ENCODE measurements at regions not wholly inside any gene's neighbourhood (a gene's known extent, or its start where the extent isn't known, plus 50 kb on each side); places are given as distances from the start of the nearest gene placed in this dataset.
A peak's percentile ranks its signal among the peaks of the same experiment; 100 is the strongest.

DNA sequence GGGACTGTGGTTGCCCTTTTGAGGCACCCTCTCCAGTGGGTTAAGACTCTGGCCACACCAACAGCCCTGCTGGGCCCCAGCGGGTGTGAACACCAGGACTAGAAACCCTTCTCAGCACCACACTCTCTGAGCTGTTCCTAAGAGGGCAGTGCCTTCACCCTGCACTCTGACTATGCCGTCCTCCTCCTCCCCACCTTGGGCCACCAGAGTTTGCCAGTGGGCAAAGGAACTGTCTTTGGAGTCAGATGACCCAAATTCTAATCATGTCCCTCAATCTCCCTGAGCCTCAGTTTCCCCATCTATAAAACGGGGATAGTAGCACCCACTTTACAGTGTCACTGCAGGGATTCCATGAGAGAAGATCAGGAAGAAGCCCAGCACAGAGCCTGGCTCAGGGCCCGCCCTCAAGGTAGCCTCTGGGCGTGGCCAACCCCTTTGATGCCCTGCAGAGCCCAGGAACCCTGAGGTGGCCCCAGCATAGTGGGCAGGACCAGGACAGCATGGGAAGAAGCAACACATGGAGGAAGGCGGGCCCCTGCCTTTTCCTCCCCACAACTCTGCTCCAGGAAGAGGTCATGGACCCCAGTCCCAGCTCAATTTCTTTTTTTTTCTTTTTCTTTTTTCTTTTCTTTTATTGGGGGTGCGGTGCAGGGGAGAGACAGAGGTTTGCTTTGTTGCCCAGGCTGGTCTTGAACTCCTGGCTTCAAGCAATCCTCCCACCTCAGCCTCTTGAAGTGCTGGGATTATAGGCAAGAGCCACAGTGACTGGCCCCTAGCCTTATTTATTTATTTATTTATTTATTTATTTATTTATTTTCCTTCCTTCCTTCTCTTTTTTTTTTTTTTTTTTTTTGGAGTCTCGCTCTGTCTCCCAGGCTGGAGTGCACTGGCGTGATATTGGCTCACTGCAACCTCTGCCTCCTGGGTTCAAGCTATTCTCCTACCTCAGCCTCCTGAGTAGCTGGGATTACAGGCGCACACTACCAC, 115.7 kb upstream of the LINGO1 start:
- Histone ChIP-seq H2AFZ (ENCODE audit: low read length) (no peak overlapping the region), H3K27me3 (ENCODE audit: control insufficient read depth in 1 of 2, insufficient read depth in 2 of 2, low read length in 2 of 2) (no peaks in the 10 kb centered on the region; a peak in 1 of 5 replicates)
- CTCF ChIA-PET (ENCODE audit: low intra/inter-chr PET ratio, low total read pairs) = no interaction called here

More for the DNA sequence above, 115.7 kb upstream of the LINGO1 start:
- Histone ChIP-seq H3K9ac (ENCODE audit: insufficient read depth, low read depth, low read length) (no peak overlapping the region), H3K4me2 (ENCODE audit: low read depth, low read length) (peak overlapping the region; percentile 62; the same call in 1 of the 2 replicates), H3K36me3 (replicated peaks in 1 of 2; ENCODE audit: control insufficient read depth in 1 of 2, insufficient read depth in 2 of 2, low read length in 2 of 2) (no peaks in the 10 kb centered on the region), H3K79me2 (ENCODE audit: insufficient read depth, low read length) (no peaks in the 10 kb centered on the region), H3K4me1 (ENCODE audit: insufficient read depth, low read length) (peaks cover 14% of the 10 kb centered on the region), H3K4me3 (replicated peaks in 1 of 3; ENCODE audit: insufficient read depth in 1 of 3, low read depth in 2 of 3, low read length in 3 of 3) (peak overlapping the region in 1 of 3 experiments; percentile 25; a peak in 1 of 6 replicates), H3K9me3 (ENCODE audit: low read length) (no peaks in the 10 kb centered on the region), H3K27ac (ENCODE audit: extremely low read length, insufficient read depth, low read length) (no peak overlapping the region), H4K20me1 (ENCODE audit: insufficient read depth, low read length) (peaks cover 4% of the 10 kb centered on the region; the same call in 1 of the 2 replicates)
- intact Hi-C loops (cut with micrococcal nuclease; ENCODE audit: unreplicated experiment) = no loop called here
- no peak for FAIRE-seq
- POLR2A ChIA-PET = no interaction called here
- WGBS (ENCODE audit: low lambda C conversion rate) = 43% methylated on average over 8 of the region's 10 CpGs
- in situ Hi-C loops (cut with HindIII; ENCODE audit: extremely low pct_ligation_motif_present, low pct_unique_long_range_greater_than_20kb) = no loop called here
- ATAC-seq = peak; percentile 55
- TF ChIP-seq MIER2 (CRISPR knock-in tag; IDR thresholded peaks at IDR 0.05) (no peak), KDM6A (CRISPR knock-in tag; IDR thresholded peaks at IDR 0.05; ENCODE audit: low read depth) (no peak), ZNF687 (CRISPR knock-in tag; IDR thresholded peaks at IDR 0.05) (0 out of 2 replicates have a peak, but pooled peaks have one; percentile 11), ARNT2 (CRISPR knock-in tag; IDR thresholded peaks at IDR 0.05; ENCODE audit: low read depth) (no peak), PHF21A (CRISPR knock-in tag; IDR thresholded peaks at IDR 0.05) (no peak)
- peak; percentile 6 for DNase-seq (ENCODE audit: low spot score)
- no TSS peak for BruUV-seq (replicated peaks)
